Peyer's patch (tissue), 4 donors: ENCODE measurements at regions not wholly inside any gene's neighbourhood (a gene's known extent, or its start where the extent isn't known, plus 50 kb on each side); places are given as distances from the start of the nearest gene placed in this dataset.

Experiments used
- POLR2A ChIP-seq, 2 donors: fragments of 450-650 bp; IDR thresholded peaks; one replicate each; pipeline ENCODE4 v1.5.1; 2017; ENCODE audit warnings: antibody characterized with exemption in 2 of 2, mild to moderate bottlenecking in 2 of 2, moderate library complexity in 2 of 2
- TF ChIP-seq, protein P1 (sequence below), 6 experiments: fragments of 450-650 bp in 4 of 6; fragments of 200-600 bp in 2 of 6; sonication (generic) in 1 of 6; IDR thresholded peaks; one replicate each; pipeline ENCODE4 v1.5.1; 2017 to 2019; ENCODE audit warnings: antibody characterized with exemption in 6 of 6, mild to moderate bottlenecking in 3 of 6, moderate library complexity in 1 of 6

- TF ChIP-seq, protein P1, sequence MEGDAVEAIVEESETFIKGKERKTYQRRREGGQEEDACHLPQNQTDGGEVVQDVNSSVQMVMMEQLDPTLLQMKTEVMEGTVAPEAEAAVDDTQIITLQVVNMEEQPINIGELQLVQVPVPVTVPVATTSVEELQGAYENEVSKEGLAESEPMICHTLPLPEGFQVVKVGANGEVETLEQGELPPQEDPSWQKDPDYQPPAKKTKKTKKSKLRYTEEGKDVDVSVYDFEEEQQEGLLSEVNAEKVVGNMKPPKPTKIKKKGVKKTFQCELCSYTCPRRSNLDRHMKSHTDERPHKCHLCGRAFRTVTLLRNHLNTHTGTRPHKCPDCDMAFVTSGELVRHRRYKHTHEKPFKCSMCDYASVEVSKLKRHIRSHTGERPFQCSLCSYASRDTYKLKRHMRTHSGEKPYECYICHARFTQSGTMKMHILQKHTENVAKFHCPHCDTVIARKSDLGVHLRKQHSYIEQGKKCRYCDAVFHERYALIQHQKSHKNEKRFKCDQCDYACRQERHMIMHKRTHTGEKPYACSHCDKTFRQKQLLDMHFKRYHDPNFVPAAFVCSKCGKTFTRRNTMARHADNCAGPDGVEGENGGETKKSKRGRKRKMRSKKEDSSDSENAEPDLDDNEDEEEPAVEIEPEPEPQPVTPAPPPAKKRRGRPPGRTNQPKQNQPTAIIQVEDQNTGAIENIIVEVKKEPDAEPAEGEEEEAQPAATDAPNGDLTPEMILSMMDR (IDR thresholded peaks at IDR 0.05): no peak
- TF ChIP-seq POLR2A (IDR thresholded peaks at IDR 0.05): no peak
These were observed 68.4 kb upstream of the TINAGL1 start for GRCh38 chr1:31507676-31508530.
